Hepatocyte (in vitro differentiated cells): ENCODE measurements at regions not wholly inside any gene's neighbourhood (a gene's known extent, or its start where the extent isn't known, plus 50 kb on each side); places are given as distances from the start of the nearest gene placed in this dataset.

Experiments
- CTCF ChIP-seq: fragments of 200-600 bp; sonication (generic); IDR thresholded peaks from 2 replicates; pipeline ENCODE4 v1.5.1; 2016; ENCODE audit warnings: antibody characterized with exemption, mild to moderate bottlenecking; ENCODE audit not compliant: poor library complexity
- EZH2 ChIP-seq: fragments of 200-600 bp; sonication (generic); IDR thresholded peaks from 2 replicates; pipeline ENCODE4 v1.6.1; 2016; ENCODE audit warnings: antibody characterized with exemption, mild to moderate bottlenecking, borderline replicate concordance

GRCh38 chr4:55757356-55757952 lies 62.1 kb upstream of the EXOC1L start:
- TF ChIP-seq CTCF: no peak
- no peak for TF ChIP-seq EZH2
